ENCODE measurements at regions not wholly inside any gene's neighbourhood (a gene's known extent, or its start where the extent isn't known, plus 50 kb on each side); places are given as distances from the start of the nearest gene placed in this dataset.

DNA sequence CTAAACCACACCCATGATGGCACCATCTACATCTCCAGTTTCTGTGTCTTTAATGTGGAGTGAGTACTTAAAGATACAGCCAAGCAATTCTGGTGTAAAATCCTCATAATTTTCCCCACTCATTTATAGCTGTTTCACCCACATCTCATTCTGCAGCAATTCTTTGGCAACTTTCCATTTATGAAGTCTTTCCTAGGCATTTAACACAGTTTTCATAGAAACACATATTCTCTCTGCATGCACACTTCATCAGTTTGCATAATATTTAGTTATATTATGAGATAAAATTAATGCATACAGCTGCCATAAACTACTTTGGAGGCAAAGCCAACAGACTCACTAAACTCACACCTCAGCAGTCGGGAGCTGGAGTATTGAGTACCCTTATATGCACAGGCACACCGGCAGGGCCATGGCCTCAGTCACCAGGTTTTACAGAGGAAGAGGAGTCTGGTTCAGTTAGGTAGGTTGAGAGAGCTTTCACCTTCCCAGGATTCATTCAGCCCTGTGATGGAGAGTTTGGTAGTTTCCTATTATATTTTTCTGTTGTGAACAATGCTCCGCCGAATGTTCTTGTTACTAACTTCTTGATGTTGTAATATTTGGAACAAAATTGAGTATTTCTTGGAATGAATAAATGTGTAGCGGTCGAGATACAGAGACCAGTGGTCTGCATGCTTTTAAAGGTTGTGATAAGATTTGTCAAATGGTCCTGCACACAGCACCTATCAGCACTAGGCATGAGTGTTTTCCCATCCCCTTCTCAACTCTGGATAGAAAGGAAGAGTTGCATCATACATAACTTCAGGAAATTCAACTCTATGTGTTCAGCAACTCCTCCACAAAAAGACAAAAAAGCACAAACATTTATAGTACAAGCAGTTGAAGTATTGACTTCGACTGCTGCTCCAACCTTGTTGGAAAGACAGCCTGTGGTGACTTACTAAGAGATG lies 123.5 kb downstream of the TTC8 start:
- Histone ChIP-seq H3K9me3 (replicated peaks in 1 of 2; ENCODE audit: control insufficient read depth in 1 of 2, insufficient read depth in 1 of 2, low read length in 2 of 2) (peaks cover 20 to 26% of the 10 kb centered on the region in 2 donors), H3K79me2 (ENCODE audit: insufficient read depth, low read length) (no peaks in the 10 kb centered on the region), H3K27me3 (ENCODE audit: control insufficient read depth in 2 of 2, insufficient read depth in 2 of 2, low read length in 2 of 2) (no peaks in the 10 kb centered on the region), H3K27ac (ENCODE audit: low read depth in 1 of 2, low read length in 2 of 2) (no peak overlapping the region), H3K9ac (ENCODE audit: insufficient read depth, low read length, poor library complexity, severe bottlenecking) (no peak overlapping the region), H2AFZ (ENCODE audit: insufficient read depth, low read depth, low read length, poor library complexity, severe bottlenecking) (no peak overlapping the region), H3K36me3 (replicated peaks in 1 of 2; ENCODE audit: control insufficient read depth in 1 of 2, insufficient read depth in 2 of 2, low read length in 2 of 2) (no peaks in the 10 kb centered on the region), H3K4me1 (ENCODE audit: control insufficient read depth in 1 of 2, insufficient read depth in 2 of 2, low read length in 2 of 2) (no peaks in the 10 kb centered on the region), H3K4me3 (replicated peaks in 1 of 3; ENCODE audit: low read depth in 2 of 3, low read length in 3 of 3) (no peak overlapping the region), H4K20me1 (ENCODE audit: insufficient read depth, low read length) (no peaks in the 10 kb centered on the region), H3K4me2 (replicated peaks; ENCODE audit: extremely low read depth, low read length, poor library complexity, severe bottlenecking) (no peak overlapping the region)
- H3K27ac Mint-ChIP-seq = no peak overlapping the region
- intact Hi-C loops (cut with micrococcal nuclease) = no loop called here
- WGBS (ENCODE audit: insufficient coverage) = 100% methylated on average over 2 of the region's 7 CpGs
- DNase-seq = no peak
- peaks cover 3 to 5% (median 4%) of the 10 kb centered on the region in 3 donors for H3K27me3 Mint-ChIP-seq (ENCODE audit: low read depth in 3 of 3)
- H3K4me3 Mint-ChIP-seq = no peak overlapping the region
- TF ChIP-seq, protein P1, sequence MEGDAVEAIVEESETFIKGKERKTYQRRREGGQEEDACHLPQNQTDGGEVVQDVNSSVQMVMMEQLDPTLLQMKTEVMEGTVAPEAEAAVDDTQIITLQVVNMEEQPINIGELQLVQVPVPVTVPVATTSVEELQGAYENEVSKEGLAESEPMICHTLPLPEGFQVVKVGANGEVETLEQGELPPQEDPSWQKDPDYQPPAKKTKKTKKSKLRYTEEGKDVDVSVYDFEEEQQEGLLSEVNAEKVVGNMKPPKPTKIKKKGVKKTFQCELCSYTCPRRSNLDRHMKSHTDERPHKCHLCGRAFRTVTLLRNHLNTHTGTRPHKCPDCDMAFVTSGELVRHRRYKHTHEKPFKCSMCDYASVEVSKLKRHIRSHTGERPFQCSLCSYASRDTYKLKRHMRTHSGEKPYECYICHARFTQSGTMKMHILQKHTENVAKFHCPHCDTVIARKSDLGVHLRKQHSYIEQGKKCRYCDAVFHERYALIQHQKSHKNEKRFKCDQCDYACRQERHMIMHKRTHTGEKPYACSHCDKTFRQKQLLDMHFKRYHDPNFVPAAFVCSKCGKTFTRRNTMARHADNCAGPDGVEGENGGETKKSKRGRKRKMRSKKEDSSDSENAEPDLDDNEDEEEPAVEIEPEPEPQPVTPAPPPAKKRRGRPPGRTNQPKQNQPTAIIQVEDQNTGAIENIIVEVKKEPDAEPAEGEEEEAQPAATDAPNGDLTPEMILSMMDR (IDR thresholded peaks at IDR 0.05) = no peak
- peaks cover 5 to 23% (median 18%) of the 10 kb centered on the region in 7 donors for H3K9me3 Mint-ChIP-seq
- H3K4me1 Mint-ChIP-seq = no peaks in the 10 kb centered on the region
- no peaks in the 10 kb centered on the region for H3K36me3 Mint-ChIP-seq

DNA sequence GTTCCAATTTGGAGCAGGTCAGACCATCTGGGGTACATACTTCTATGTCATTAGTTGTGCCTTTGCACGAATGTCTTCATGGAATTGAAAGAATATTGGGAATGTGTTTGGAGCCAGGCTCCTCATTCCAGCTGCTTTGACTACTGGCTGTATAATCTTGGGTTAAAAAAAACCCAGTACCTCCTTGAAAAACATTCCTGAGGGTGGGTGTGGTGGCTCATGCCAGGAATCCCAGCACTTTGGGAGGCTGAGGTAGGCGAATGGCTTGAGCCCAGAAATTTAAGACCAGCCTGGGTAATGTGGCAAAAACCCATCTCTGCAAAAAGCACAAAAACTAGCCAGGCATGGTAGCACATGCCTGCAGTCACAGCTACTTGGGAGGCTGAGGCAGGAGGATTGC lies 125.6 kb downstream of the TTC8 start:
- H3K9me3 ChIP-seq (replicated peaks in 1 of 2; ENCODE audit: control insufficient read depth in 1 of 2, insufficient read depth in 1 of 2, low read length in 2 of 2) = peaks cover 21 to 26% of the 10 kb centered on the region in 2 donors
- WGBS (ENCODE audit: insufficient coverage) = no CpG with 5 or more reads among the region's 2 CpGs
- H3K36me3 Mint-ChIP-seq = no peaks in the 10 kb centered on the region
- H3K27me3 ChIP-seq (ENCODE audit: control insufficient read depth in 2 of 2, insufficient read depth in 2 of 2, low read length in 2 of 2) = no peaks in the 10 kb centered on the region
- no peak overlapping the region for H3K27ac Mint-ChIP-seq
- H3K27ac ChIP-seq (ENCODE audit: low read depth in 1 of 2, low read length in 2 of 2) = no peak overlapping the region
- H3K4me1 ChIP-seq (ENCODE audit: control insufficient read depth in 1 of 2, insufficient read depth in 2 of 2, low read length in 2 of 2) = no peaks in the 10 kb centered on the region
- H3K9me3 Mint-ChIP-seq = peaks cover 5 to 32% (median 17%) of the 10 kb centered on the region in 7 donors
- H3K79me2 ChIP-seq (ENCODE audit: insufficient read depth, low read length) = no peaks in the 10 kb centered on the region
- H3K4me3 Mint-ChIP-seq = no peak overlapping the region
- H3K9ac ChIP-seq (ENCODE audit: insufficient read depth, low read length, poor library complexity, severe bottlenecking) = no peak overlapping the region
- TF ChIP-seq, protein P1 (IDR thresholded peaks at IDR 0.05) = no peak
- no peak for DNase-seq
- intact Hi-C loops (cut with micrococcal nuclease) = no loop called here
- H3K27me3 Mint-ChIP-seq (ENCODE audit: low read depth in 3 of 3) = peaks cover 3 to 5% (median 4%) of the 10 kb centered on the region in 3 donors
- no peak overlapping the region for H3K4me3 ChIP-seq (replicated peaks in 1 of 3; ENCODE audit: low read depth in 2 of 3, low read length in 3 of 3)
- no peak overlapping the region for H3K4me2 ChIP-seq (replicated peaks; ENCODE audit: extremely low read depth, low read length, poor library complexity, severe bottlenecking)
- H3K4me1 Mint-ChIP-seq = no peaks in the 10 kb centered on the region
- H2AFZ ChIP-seq (ENCODE audit: insufficient read depth, low read depth, low read length, poor library complexity, severe bottlenecking) = no peak overlapping the region
- no peaks in the 10 kb centered on the region for H4K20me1 ChIP-seq (ENCODE audit: insufficient read depth, low read length)
- no peaks in the 10 kb centered on the region for H3K36me3 ChIP-seq (replicated peaks in 1 of 2; ENCODE audit: control insufficient read depth in 1 of 2, insufficient read depth in 2 of 2, low read length in 2 of 2)
